Subcutaneous abdominal adipose tissue (tissue), 5 donors: ENCODE measurements at regions not wholly inside any gene's neighbourhood (a gene's known extent, or its start where the extent isn't known, plus 50 kb on each side); places are given as distances from the start of the nearest gene placed in this dataset.

ENCODE experiments used
- H3K27ac ChIP-seq: one replicate; pipeline ENCODE4 v1.7.0; 2013; ENCODE audit warnings: low read depth, mild to moderate bottlenecking, inconsistent platforms, low read length, moderate library complexity
- H3K27me3 ChIP-seq, 5 donors: one replicate each; pipeline ENCODE4 v1.7.0; 2013; ENCODE audit warnings: low read length in 5 of 5, inconsistent platforms in 1 of 5; ENCODE audit not compliant: control insufficient read depth in 5 of 5, insufficient read depth in 4 of 5
- H3K36me3 ChIP-seq, 5 donors: one replicate each; pipeline ENCODE4 v1.7.0; 2013; ENCODE audit warnings: low read length in 5 of 5; ENCODE audit not compliant: control insufficient read depth in 5 of 5, insufficient read depth in 5 of 5
- H3K4me1 ChIP-seq, 5 donors: one replicate each; pipeline ENCODE4 v1.7.0; 2013; ENCODE audit warnings: low read length in 5 of 5, mild to moderate bottlenecking in 3 of 5, moderate library complexity in 1 of 5; ENCODE audit not compliant: control insufficient read depth in 5 of 5, insufficient read depth in 5 of 5
- H3K4me3 ChIP-seq, 5 donors: one replicate each; pipeline ENCODE4 v1.7.0; 2013; ENCODE audit warnings: low read length in 5 of 5, low read depth in 1 of 5
- H3K9ac ChIP-seq, 5 donors: one replicate each; pipeline ENCODE4 v1.7.0; 2013; ENCODE audit warnings: low read length in 5 of 5, mild to moderate bottlenecking in 4 of 5, moderate library complexity in 3 of 5
- H3K9me3 ChIP-seq, 5 donors: one replicate each; pipeline ENCODE4 v1.7.0; 2013; ENCODE audit warnings: low read length in 5 of 5; ENCODE audit not compliant: control insufficient read depth in 5 of 5
- donor health status: healthy.
- donor health status: healthy.
- donor health status: healthy.
- donor health status: healthy.
- donor health status: healthy.

DNA sequence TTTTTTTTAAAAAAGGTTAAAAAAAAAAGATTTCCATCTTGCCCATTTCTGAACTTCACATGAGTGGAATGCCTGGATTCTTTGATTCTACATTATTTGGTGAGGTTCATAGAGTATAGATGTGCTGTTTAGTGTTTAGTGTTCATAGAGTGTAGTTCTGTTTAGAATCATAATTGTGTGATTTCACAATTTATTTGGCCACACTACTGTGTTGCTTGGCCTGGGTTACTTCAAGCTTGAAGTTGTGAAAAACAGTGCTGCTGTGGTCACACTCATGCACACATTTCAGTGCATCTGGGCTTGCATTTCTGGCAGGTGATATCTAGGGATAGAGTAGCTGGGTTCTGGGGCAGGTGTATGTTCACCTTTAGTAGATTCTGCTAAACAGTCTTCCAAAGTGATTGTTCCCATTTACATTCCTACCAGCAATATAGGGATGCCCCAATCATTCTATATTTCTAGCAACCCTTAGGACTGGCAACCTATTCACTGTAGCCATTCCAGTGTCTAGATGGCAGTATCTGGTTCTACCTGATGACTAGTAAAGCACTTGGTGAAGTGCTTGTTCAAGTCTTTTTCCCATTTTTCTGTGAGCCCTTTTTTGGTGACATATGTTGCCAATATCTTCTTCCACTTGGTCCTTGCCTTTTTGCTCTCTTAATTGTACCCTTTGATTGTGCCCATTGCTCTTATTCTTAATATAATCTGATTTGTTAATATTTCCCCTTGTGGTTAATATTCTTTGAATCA is 50.6 kb upstream of the RBFOX3 start:
- H3K4me3 ChIP-seq = no peak overlapping the region
- peaks cover 7 to 17% (median 10%) of the 10 kb centered on the region in 5 donors for H3K27me3 ChIP-seq
- no peaks in the 10 kb centered on the region for H3K36me3 ChIP-seq
- peaks cover 0 to 22% (median 10%) of the 10 kb centered on the region in 5 donors for H3K4me1 ChIP-seq
- no peak overlapping the region for H3K9ac ChIP-seq
- H3K27ac ChIP-seq = no peak overlapping the region
- H3K9me3 ChIP-seq = peaks cover 2 to 8% (median 6%) of the 10 kb centered on the region in 5 donors
